ENCODE measurements at regions not wholly inside any gene's neighbourhood (a gene's known extent, or its start where the extent isn't known, plus 50 kb on each side); places are given as distances from the start of the nearest gene placed in this dataset.

- ATAC-seq, result no peak
- H3K36me3 ChIP-seq (ENCODE audit: low read depth, low read length), result no peaks in the 10 kb centered on the region
- no peak overlapping the region for H2AFZ ChIP-seq (ENCODE audit: low read length)
- POLR2A ChIA-PET (ENCODE audit: unreplicated experiment), result no interaction called here
- H3K4me3 ChIP-seq (ENCODE audit: low read length), result no peak overlapping the region
- CTCF ChIA-PET, result no interaction called here
- no peaks in the 10 kb centered on the region for H4K20me1 ChIP-seq (ENCODE audit: low read length)
- TF ChIP-seq EZH2phosphoT487 (IDR thresholded peaks at IDR 0.05; ENCODE audit: borderline replicate concordance, low read length) (no peak), EZH2 (IDR thresholded peaks at IDR 0.05; ENCODE audit: low read length, unreplicated experiment) (no peak), CTCF (conservative IDR thresholded peaks at IDR 0.05; ENCODE audit: low read depth, low read length) (no peak)
- no peak for DNase-seq
- no peaks in the 10 kb centered on the region for H3K9me3 ChIP-seq (ENCODE audit: low read length)
- H3K79me2 ChIP-seq (ENCODE audit: low read length), result no peaks in the 10 kb centered on the region
- H3K9me2 ChIP-seq (replicated peaks; ENCODE audit: low read length), result no peaks in the 10 kb centered on the region
- no peak overlapping the region for H3K27ac ChIP-seq (ENCODE audit: low read length)
- H3K4me1 ChIP-seq (ENCODE audit: insufficient read depth, low read length), result no peaks in the 10 kb centered on the region
- no peak overlapping the region for H3K4me2 ChIP-seq (ENCODE audit: low read length)
- no TSS peak for BruUV-seq (replicated peaks)
- H3K27me3 ChIP-seq (ENCODE audit: low read length), result no peaks in the 10 kb centered on the region
- no peak overlapping the region for H3K9ac ChIP-seq (ENCODE audit: low read length)
- H3F3A ChIP-seq (ENCODE audit: low read length, unreplicated experiment), result no peaks in the 10 kb centered on the region
- intact Hi-C loops (cut with micrococcal nuclease), result no loop called here
These were observed 318.7 kb downstream of the NOL4 start for GRCh38 chr18:33906046-33906445.

GRCh38 chr18:33901894-33902512 is 322.7 kb downstream of the NOL4 start:
- Histone ChIP-seq H3K36me3 (ENCODE audit: low read depth, low read length) (no peaks in the 10 kb centered on the region), H3K4me2 (ENCODE audit: low read length) (no peak overlapping the region), H2AFZ (ENCODE audit: low read length) (no peak overlapping the region), H3K4me3 (ENCODE audit: low read length) (no peak overlapping the region), H3K9ac (ENCODE audit: low read length) (no peak overlapping the region), H3K27ac (ENCODE audit: low read length) (no peak overlapping the region), H3K27me3 (ENCODE audit: low read length) (no peaks in the 10 kb centered on the region), H3K9me2 (replicated peaks; ENCODE audit: low read length) (no peaks in the 10 kb centered on the region), H3F3A (ENCODE audit: low read length, unreplicated experiment) (no peaks in the 10 kb centered on the region), H3K79me2 (ENCODE audit: low read length) (no peaks in the 10 kb centered on the region), H3K9me3 (ENCODE audit: low read length) (no peaks in the 10 kb centered on the region), H4K20me1 (ENCODE audit: low read length) (no peaks in the 10 kb centered on the region), H3K4me1 (ENCODE audit: insufficient read depth, low read length) (no peaks in the 10 kb centered on the region)
- intact Hi-C loops (cut with micrococcal nuclease), result no loop called here
- no TSS peak for BruUV-seq (replicated peaks)
- no peak for ATAC-seq
- CTCF ChIA-PET, result no interaction called here
- no peak for TF ChIP-seq EZH2phosphoT487 (IDR thresholded peaks at IDR 0.05; ENCODE audit: borderline replicate concordance, low read length)
- TF ChIP-seq CTCF (conservative IDR thresholded peaks at IDR 0.05; ENCODE audit: low read depth, low read length), result no peak
- no peak for TF ChIP-seq EZH2 (IDR thresholded peaks at IDR 0.05; ENCODE audit: low read length, unreplicated experiment)
- POLR2A ChIA-PET (ENCODE audit: unreplicated experiment), result no interaction called here
- DNase-seq, result no peak

GRCh38 chr18:33900638-33901037 is 322.6 kb downstream of the ASXL3 start:
- no TSS peak for BruUV-seq (replicated peaks)
- Histone ChIP-seq H3K9ac (ENCODE audit: low read length) (no peak overlapping the region), H3K4me2 (ENCODE audit: low read length) (no peak overlapping the region), H3F3A (ENCODE audit: low read length, unreplicated experiment) (no peaks in the 10 kb centered on the region), H3K4me3 (ENCODE audit: low read length) (no peak overlapping the region), H3K79me2 (ENCODE audit: low read length) (no peaks in the 10 kb centered on the region), H3K27ac (ENCODE audit: low read length) (no peak overlapping the region), H4K20me1 (ENCODE audit: low read length) (no peaks in the 10 kb centered on the region), H2AFZ (ENCODE audit: low read length) (no peak overlapping the region), H3K9me2 (replicated peaks; ENCODE audit: low read length) (no peaks in the 10 kb centered on the region), H3K36me3 (ENCODE audit: low read depth, low read length) (no peaks in the 10 kb centered on the region), H3K4me1 (ENCODE audit: insufficient read depth, low read length) (no peaks in the 10 kb centered on the region), H3K27me3 (ENCODE audit: low read length) (no peaks in the 10 kb centered on the region), H3K9me3 (ENCODE audit: low read length) (no peaks in the 10 kb centered on the region)
- TF ChIP-seq CTCF (conservative IDR thresholded peaks at IDR 0.05; ENCODE audit: low read depth, low read length), result no peak
- TF ChIP-seq EZH2 (IDR thresholded peaks at IDR 0.05; ENCODE audit: low read length, unreplicated experiment), result no peak
- TF ChIP-seq EZH2phosphoT487 (IDR thresholded peaks at IDR 0.05; ENCODE audit: borderline replicate concordance, low read length), result no peak
- ATAC-seq (no peak), DNase-seq (no peak)
- intact Hi-C loops (cut with micrococcal nuclease), result no loop called here
- ChIA-PET POLR2A (ENCODE audit: unreplicated experiment) (no interaction called here), CTCF (no interaction called here)
